ENCODE measurements at regions not wholly inside any gene's neighbourhood (a gene's known extent, or its start where the extent isn't known, plus 50 kb on each side); places are given as distances from the start of the nearest gene placed in this dataset.

DNA sequence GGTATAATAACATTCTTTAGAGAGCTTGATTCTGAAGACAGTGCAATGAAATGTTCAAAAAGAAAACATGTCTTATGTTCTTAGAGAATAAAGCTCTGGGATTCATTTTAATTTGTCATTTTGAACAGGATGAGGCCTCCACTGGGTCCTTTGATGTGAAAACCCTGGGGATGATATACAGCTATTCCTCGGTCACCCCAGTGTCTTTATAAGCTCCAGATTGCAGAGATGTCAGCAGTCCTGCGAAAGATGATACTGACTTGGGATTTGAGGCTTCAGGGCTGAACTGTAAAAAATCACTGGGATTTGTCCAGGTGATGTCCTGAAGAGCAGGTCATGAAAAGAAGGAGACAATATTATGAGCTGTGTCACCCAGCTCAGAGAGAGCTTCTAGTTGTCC is 529.7 kb upstream of the ZNF608 start:
- TF ChIP-seq, protein P1, sequence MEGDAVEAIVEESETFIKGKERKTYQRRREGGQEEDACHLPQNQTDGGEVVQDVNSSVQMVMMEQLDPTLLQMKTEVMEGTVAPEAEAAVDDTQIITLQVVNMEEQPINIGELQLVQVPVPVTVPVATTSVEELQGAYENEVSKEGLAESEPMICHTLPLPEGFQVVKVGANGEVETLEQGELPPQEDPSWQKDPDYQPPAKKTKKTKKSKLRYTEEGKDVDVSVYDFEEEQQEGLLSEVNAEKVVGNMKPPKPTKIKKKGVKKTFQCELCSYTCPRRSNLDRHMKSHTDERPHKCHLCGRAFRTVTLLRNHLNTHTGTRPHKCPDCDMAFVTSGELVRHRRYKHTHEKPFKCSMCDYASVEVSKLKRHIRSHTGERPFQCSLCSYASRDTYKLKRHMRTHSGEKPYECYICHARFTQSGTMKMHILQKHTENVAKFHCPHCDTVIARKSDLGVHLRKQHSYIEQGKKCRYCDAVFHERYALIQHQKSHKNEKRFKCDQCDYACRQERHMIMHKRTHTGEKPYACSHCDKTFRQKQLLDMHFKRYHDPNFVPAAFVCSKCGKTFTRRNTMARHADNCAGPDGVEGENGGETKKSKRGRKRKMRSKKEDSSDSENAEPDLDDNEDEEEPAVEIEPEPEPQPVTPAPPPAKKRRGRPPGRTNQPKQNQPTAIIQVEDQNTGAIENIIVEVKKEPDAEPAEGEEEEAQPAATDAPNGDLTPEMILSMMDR (IDR thresholded peaks at IDR 0.05): no peak
- TF ChIP-seq POLR2A (IDR thresholded peaks at IDR 0.05) (no peak), EP300 (IDR thresholded peaks at IDR 0.05) (no peak)

Data from sigmoid colon (tissue), 4 donors.